ENCODE measurements at regions not wholly inside any gene's neighbourhood (a gene's known extent, or its start where the extent isn't known, plus 50 kb on each side); places are given as distances from the start of the nearest gene placed in this dataset.

GRCh38 chr4:137129441-137129840, 402.9 kb downstream of the PCDH18 start:
- intact Hi-C loops (cut with DNase I; ENCODE audit: low total_unique reads): no loop called here
- H3K27ac ChIP-seq: no peak overlapping the region
- H3K4me3 ChIP-seq: no peak overlapping the region
- no peak for DNase-seq
- H3K36me3 ChIP-seq: no peaks in the 10 kb centered on the region
- no peaks in the 10 kb centered on the region for H3K27me3 ChIP-seq
- no peaks in the 10 kb centered on the region for H3K4me1 ChIP-seq
- TF ChIP-seq CTCF (IDR thresholded peaks at IDR 0.05): no peak
- no peak for TF ChIP-seq POLR2A (IDR thresholded peaks at IDR 0.05)
- no peaks in the 10 kb centered on the region for H3K9me3 ChIP-seq

- no peak for TF ChIP-seq CTCF (IDR thresholded peaks at IDR 0.05)
- TF ChIP-seq POLR2A (IDR thresholded peaks at IDR 0.05): no peak
- H3K4me1 ChIP-seq: no peaks in the 10 kb centered on the region
- H3K4me3 ChIP-seq: peak overlapping the region; percentile 11 to 12
- intact Hi-C loops (cut with DNase I; ENCODE audit: low total_unique reads): no loop called here
- H3K9me3 ChIP-seq: no peaks in the 10 kb centered on the region
- no peaks in the 10 kb centered on the region for H3K36me3 ChIP-seq
- no peak overlapping the region for H3K27ac ChIP-seq
- H3K27me3 ChIP-seq: no peaks in the 10 kb centered on the region
- no peak for DNase-seq
Observed at GRCh38 chr4:137125011-137125410, 407.3 kb downstream of the PCDH18 start.

GRCh38 chr4:137124278-137124932, 407.9 kb downstream of the PCDH18 start:
- peak in 1 of 2 donors; percentile 16 for DNase-seq
- Histone ChIP-seq H3K4me3 (peak overlapping the region; percentile 11 to 12), H3K27me3 (no peaks in the 10 kb centered on the region), H3K27ac (no peak overlapping the region), H3K9me3 (no peaks in the 10 kb centered on the region), H3K36me3 (no peaks in the 10 kb centered on the region), H3K4me1 (no peaks in the 10 kb centered on the region)
- TF ChIP-seq POLR2A (IDR thresholded peaks at IDR 0.05): no peak
- TF ChIP-seq CTCF (IDR thresholded peaks at IDR 0.05): peak; percentile 55 to 81 (median 64)
- intact Hi-C loops (cut with DNase I; ENCODE audit: low total_unique reads): no loop called here

- intact Hi-C loops (cut with DNase I; ENCODE audit: low total_unique reads): no loop called here
- TF ChIP-seq POLR2A (IDR thresholded peaks at IDR 0.05) (no peak), CTCF (IDR thresholded peaks at IDR 0.05) (no peak)
- no peak for DNase-seq
- Histone ChIP-seq H3K36me3 (no peaks in the 10 kb centered on the region), H3K4me1 (no peaks in the 10 kb centered on the region), H3K9me3 (no peaks in the 10 kb centered on the region), H3K4me3 (no peak overlapping the region), H3K27me3 (no peaks in the 10 kb centered on the region), H3K27ac (no peak overlapping the region)
Observed at GRCh38 chr4:137122876-137123275, 409.4 kb downstream of the PCDH18 start.

GRCh38 chr4:137116144-137116543, 416.1 kb downstream of the PCDH18 start:
- Histone ChIP-seq H3K4me1 (no peaks in the 10 kb centered on the region), H3K4me3 (no peak overlapping the region), H3K9me3 (no peaks in the 10 kb centered on the region), H3K27ac (no peak overlapping the region), H3K36me3 (no peaks in the 10 kb centered on the region), H3K27me3 (no peaks in the 10 kb centered on the region)
- intact Hi-C loops (cut with DNase I; ENCODE audit: low total_unique reads): no loop called here
- DNase-seq: no peak
- TF ChIP-seq POLR2A (IDR thresholded peaks at IDR 0.05) (no peak), CTCF (IDR thresholded peaks at IDR 0.05) (no peak)
